ENCODE measurements at regions not wholly inside any gene's neighbourhood (a gene's known extent, or its start where the extent isn't known, plus 50 kb on each side); places are given as distances from the start of the nearest gene placed in this dataset.

- TF ChIP-seq NFYB (CRISPR knock-in tag; IDR thresholded peaks at IDR 0.05) (no peak), RXRA (CRISPR knock-in tag; IDR thresholded peaks at IDR 0.05) (no peak), MEIS2 (CRISPR knock-in tag; IDR thresholded peaks at IDR 0.05) (no peak), ZNF549 (CRISPR knock-in tag; IDR thresholded peaks at IDR 0.05) (no peak), ATF6 (CRISPR knock-in tag; conservative IDR thresholded peaks at IDR 0.05) (no peak), GABPA (IDR thresholded peaks at IDR 0.05; ENCODE audit: low read depth, low read length) (no peak), GABPA (CRISPR knock-in tag; IDR thresholded peaks at IDR 0.05; ENCODE audit: low read depth) (no peak)
These were observed 671.4 kb downstream of the MTRR start for GRCh38 chr5:8540317-8540716.
